SW 1271 (cell line): ENCODE measurements at regions not wholly inside any gene's neighbourhood (a gene's known extent, or its start where the extent isn't known, plus 50 kb on each side); places are given as distances from the start of the nearest gene placed in this dataset.
"Not testable (repeated sequence)": the region's sequence is repeated elsewhere in the genome, so short reads cannot be mapped to it uniquely, and the experiment has no call there.

Experiments used
- DNase-seq, 2 experiments: peaks; one replicate each; lab custom pipeline; 2025; lab: John Stamatoyannopoulos, UW

- DNase-seq, result no peak
Measured at GRCh38 chr7:66503551-66504031, 125.1 kb upstream of the KCTD7 start.

- DNase-seq, result no peak
Measured at GRCh38 chr7:66504131-66504530, 124.5 kb upstream of the KCTD7 start.

- DNase-seq, result no peak
Measured at GRCh38 chr7:66505009-66505408, 123.7 kb upstream of the KCTD7 start.

- no peak for DNase-seq
Measured at GRCh38 chr7:66505531-66506451, 122.9 kb upstream of the KCTD7 start.

GRCh38 chr7:66506703-66507102 is 122.0 kb upstream of the KCTD7 start:
- DNase-seq, result not testable (repeated sequence)

- no peak for DNase-seq
Measured at GRCh38 chr7:66507764-66508296, 120.9 kb upstream of the KCTD7 start.

- DNase-seq, result no peak
Measured at GRCh38 chr7:66508431-66508830, 120.2 kb upstream of the KCTD7 start.

GRCh38 chr7:66514050-66514449 is 114.6 kb upstream of the KCTD7 start:
- DNase-seq, result no peak

GRCh38 chr7:66517212-66517909 is 111.3 kb upstream of the KCTD7 start:
- no peak for DNase-seq

GRCh38 chr7:66518151-66518691 is 110.5 kb upstream of the KCTD7 start:
- DNase-seq, result no peak

- no peak for DNase-seq
Measured at GRCh38 chr7:66521675-66522074, 107.0 kb upstream of the KCTD7 start.

- DNase-seq, result no peak
Measured at GRCh38 chr7:66522518-66522917, 106.2 kb upstream of the KCTD7 start.

- no peak for DNase-seq
Measured at GRCh38 chr7:66523409-66523808, 105.3 kb upstream of the KCTD7 start.

GRCh38 chr7:66524738-66525137 is 103.9 kb upstream of the KCTD7 start:
- no peak for DNase-seq

- DNase-seq, result not testable (repeated sequence)
Measured at GRCh38 chr7:66526782-66527181, 101.9 kb upstream of the KCTD7 start.

GRCh38 chr7:66528652-66529051 is 100.0 kb upstream of the KCTD7 start:
- no peak for DNase-seq

- no peak for DNase-seq
Measured at GRCh38 chr7:66529883-66530610, 98.6 kb upstream of the KCTD7 start.

- no peak for DNase-seq
Measured at GRCh38 chr7:66535414-66536329, 93.0 kb upstream of the KCTD7 start.

GRCh38 chr7:66537380-66537779 is 91.3 kb upstream of the KCTD7 start:
- DNase-seq, result no peak

GRCh38 chr7:66537876-66538275 is 90.8 kb upstream of the KCTD7 start:
- DNase-seq, result no peak

GRCh38 chr7:66539264-66539623 is 89.4 kb upstream of the KCTD7 start:
- DNase-seq, result no peak
